B cell (primary cell): ENCODE measurements at regions not wholly inside any gene's neighbourhood (a gene's known extent, or its start where the extent isn't known, plus 50 kb on each side); places are given as distances from the start of the nearest gene placed in this dataset.

Experiments
- ATAC-seq: fragments of 200-7000 bp; cut with Tn5 transposase; one replicate; pipeline ENCODE4 v1.10.0; 2021; ENCODE audit warnings: low read depth, mild to moderate bottlenecking, moderate number of reproducible peaks, moderate library complexity
- CTCF ChIA-PET: fragments of 350-600 bp; sonication (Branson Sonifier 250); formaldehyde crosslinking; loops from one replicate; lab custom pipeline; 2021; ENCODE audit warnings: antibody characterized with exemption, inconsistent platforms; lab: Charles Lee
- POLR2A ChIA-PET: fragments of 350-600 bp; sonication (Branson Sonifier 250); formaldehyde crosslinking; loops from one replicate; lab custom pipeline; 2021; ENCODE audit warnings: antibody characterized with exemption; lab: Charles Lee
- DNase-seq: peaks from one replicate; pipeline ENCODE4 v3.0.0; 2013
- H2AFZ ChIP-seq: 2 replicates; pipeline ENCODE4 v1.6.1; 2012; ENCODE audit warnings: mild to moderate bottlenecking, low read depth, low read length; ENCODE audit not compliant: insufficient read depth, poor library complexity, severe bottlenecking
- H3K27ac ChIP-seq, 2 donors: 1 replicate in 1 of 2; 2 replicates in 1 of 2; pipeline ENCODE4 v1.5.1; 2012 to 2013; ENCODE audit warnings: low read length in 2 of 2, mild to moderate bottlenecking in 2 of 2, moderate library complexity in 1 of 2
- H3K27me3 ChIP-seq, 4 experiments: fragments of 200-600 bp in 1 of 4; sonication (generic) in 1 of 4; replicated peaks in 1 of 4; 1 replicate in 2 of 4; 2 replicates in 2 of 4; pipeline versions ENCODE4 v1.6.1 to v1.7.0; 2013 to 2016; ENCODE audit warnings: low read length in 3 of 4, mild to moderate bottlenecking in 2 of 4, mixed read lengths in 1 of 4, moderate library complexity in 1 of 4; ENCODE audit not compliant: insufficient read depth in 4 of 4, control insufficient read depth in 3 of 4; ENCODE audit errors: control extremely low read depth in 1 of 4
- H3K36me3 ChIP-seq, 2 experiments: replicated peaks in 1 of 2; 1 replicate in 1 of 2; 2 replicates in 1 of 2; pipeline versions ENCODE4 v1.6.1 to v1.7.1; 2013; ENCODE audit warnings: low read length in 1 of 2; ENCODE audit not compliant: insufficient read depth in 2 of 2, control insufficient read depth in 1 of 2; ENCODE audit errors: control extremely low read depth in 1 of 2, extremely low read depth in 1 of 2
- H3K4me1 ChIP-seq, 2 donors: fragments of 200-600 bp in 1 of 2; sonication (generic) in 1 of 2; 1 replicate in 1 of 2; 2 replicates in 1 of 2; pipeline versions ENCODE4 v1.5.1 to v1.6.1; 2013 to 2017; ENCODE audit warnings: low read length in 2 of 2; ENCODE audit not compliant: control insufficient read depth in 2 of 2, insufficient read depth in 2 of 2
- H3K4me2 ChIP-seq: replicated peaks from 2 replicates; pipeline ENCODE3; 2012; ENCODE audit warnings: mild to moderate bottlenecking, low read depth, low read length; ENCODE audit not compliant: poor library complexity, severe bottlenecking
- H3K4me3 ChIP-seq, 5 experiments: fragments of 200-600 bp in 1 of 5; sonication (generic) in 1 of 5; 1 replicate in 3 of 5; 2 replicates in 2 of 5; pipeline versions ENCODE4 v1.5.1 to v1.7.0; 2011 to 2016; ENCODE audit warnings: low read length in 4 of 5, mild to moderate bottlenecking in 4 of 5, low read depth in 2 of 5, control low read depth in 1 of 5, moderate library complexity in 1 of 5; ENCODE audit not compliant: insufficient read depth in 1 of 5; ENCODE audit errors: control extremely low read depth in 1 of 5, extremely low read depth in 1 of 5
- H3K79me2 ChIP-seq: fragments of 200-600 bp; sonication (generic); one replicate; pipeline ENCODE4 v1.6.0; 2016; ENCODE audit warnings: low read length; ENCODE audit not compliant: control insufficient read depth, insufficient read depth
- H3K9ac ChIP-seq: fragments of 200-600 bp; sonication (generic); 2 replicates; pipeline ENCODE4 v1.6.1; 2017; ENCODE audit warnings: mild to moderate bottlenecking, low read length, moderate library complexity
- H3K9me3 ChIP-seq, 3 donors: one replicate each; pipeline versions ENCODE4 v1.6.1 to v1.7.1; 2013; ENCODE audit warnings: low read length in 2 of 3; ENCODE audit not compliant: control insufficient read depth in 2 of 3, insufficient read depth in 1 of 3; ENCODE audit errors: control extremely low read depth in 1 of 3
- H4K20me1 ChIP-seq: 2 replicates; pipeline ENCODE4 v1.6.0; 2012; ENCODE audit warnings: mild to moderate bottlenecking, low read length; ENCODE audit not compliant: insufficient read depth, control insufficient read depth, poor library complexity, severe bottlenecking
- H3K27ac Mint-ChIP-seq: one replicate; pipeline ENCODE4 v1.8.0; 2021; ENCODE audit warnings: mixed read lengths
- H3K27me3 Mint-ChIP-seq: one replicate; pipeline ENCODE4 v1.8.0; 2021; ENCODE audit warnings: mixed read lengths
- H3K4me1 Mint-ChIP-seq: one replicate; pipeline ENCODE4 v1.8.0; 2021; ENCODE audit warnings: mixed read lengths
- H3K4me3 Mint-ChIP-seq: one replicate; pipeline ENCODE4 v1.8.0; 2021; ENCODE audit warnings: mixed read lengths
- H3K9me3 Mint-ChIP-seq: one replicate; pipeline ENCODE4 v1.8.0; 2022; ENCODE audit warnings: mixed read lengths; ENCODE audit not compliant: insufficient read depth
- EZH2 ChIP-seq: IDR thresholded peaks from 2 replicates; pipeline ENCODE4 v1.6.1; 2012; ENCODE audit warnings: borderline replicate concordance, low read depth, mild to moderate bottlenecking, moderate library complexity, low read length; ENCODE audit not compliant: insufficient read depth, poor library complexity, severe bottlenecking
- intact Hi-C: fragments of 100-400 bp; cut with micrococcal nuclease; formaldehyde crosslinking; loops from one replicate; pipeline ENCODE4 v1.10.0; 2022
- TF ChIP-seq, protein P1 (sequence below): fragments of 200-600 bp; IDR thresholded peaks from one replicate; pipeline ENCODE4 v1.8.0; 2022; ENCODE audit warnings: antibody characterized with exemption, mild to moderate bottlenecking

DNA sequence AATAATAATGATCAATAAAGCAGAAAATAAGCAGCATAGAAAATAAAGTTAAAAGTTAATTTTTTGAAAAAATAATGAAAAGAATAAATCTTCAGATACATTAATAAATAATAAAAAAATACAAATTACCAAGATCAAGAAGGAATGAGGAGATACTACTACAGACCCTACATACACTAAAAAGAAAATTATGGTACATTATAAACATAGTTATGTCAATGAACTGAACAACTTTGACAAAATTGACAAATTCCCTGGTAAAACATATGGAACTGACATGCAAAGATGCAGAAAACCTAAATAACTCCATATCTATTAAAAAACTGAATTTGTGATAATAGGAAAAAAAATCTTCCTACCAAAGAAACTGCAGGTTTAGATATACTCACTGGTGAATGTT, 456.7 kb downstream of the PMP22 start:
- no peak overlapping the region for H3K27ac ChIP-seq
- H3K27ac Mint-ChIP-seq: no peak overlapping the region
- no peak overlapping the region for H3K9ac ChIP-seq
- peaks cover 9% of the 10 kb centered on the region for H3K27me3 Mint-ChIP-seq
- ATAC-seq (no peak), DNase-seq (no peak)
- H3K4me2 ChIP-seq: no peak overlapping the region
- no peak overlapping the region for H3K4me3 ChIP-seq
- no peaks in the 10 kb centered on the region for H3K79me2 ChIP-seq
- ChIA-PET POLR2A (no interaction called here), CTCF (no interaction called here)
- no peaks in the 10 kb centered on the region for H4K20me1 ChIP-seq
- H2AFZ ChIP-seq: no peak overlapping the region
- no peak overlapping the region for H3K4me3 Mint-ChIP-seq
- peaks cover 4% of the 10 kb centered on the region for H3K9me3 Mint-ChIP-seq
- TF ChIP-seq, protein P1, sequence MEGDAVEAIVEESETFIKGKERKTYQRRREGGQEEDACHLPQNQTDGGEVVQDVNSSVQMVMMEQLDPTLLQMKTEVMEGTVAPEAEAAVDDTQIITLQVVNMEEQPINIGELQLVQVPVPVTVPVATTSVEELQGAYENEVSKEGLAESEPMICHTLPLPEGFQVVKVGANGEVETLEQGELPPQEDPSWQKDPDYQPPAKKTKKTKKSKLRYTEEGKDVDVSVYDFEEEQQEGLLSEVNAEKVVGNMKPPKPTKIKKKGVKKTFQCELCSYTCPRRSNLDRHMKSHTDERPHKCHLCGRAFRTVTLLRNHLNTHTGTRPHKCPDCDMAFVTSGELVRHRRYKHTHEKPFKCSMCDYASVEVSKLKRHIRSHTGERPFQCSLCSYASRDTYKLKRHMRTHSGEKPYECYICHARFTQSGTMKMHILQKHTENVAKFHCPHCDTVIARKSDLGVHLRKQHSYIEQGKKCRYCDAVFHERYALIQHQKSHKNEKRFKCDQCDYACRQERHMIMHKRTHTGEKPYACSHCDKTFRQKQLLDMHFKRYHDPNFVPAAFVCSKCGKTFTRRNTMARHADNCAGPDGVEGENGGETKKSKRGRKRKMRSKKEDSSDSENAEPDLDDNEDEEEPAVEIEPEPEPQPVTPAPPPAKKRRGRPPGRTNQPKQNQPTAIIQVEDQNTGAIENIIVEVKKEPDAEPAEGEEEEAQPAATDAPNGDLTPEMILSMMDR: no peak
- TF ChIP-seq EZH2: no peak
- H3K36me3 ChIP-seq: no peaks in the 10 kb centered on the region
- intact Hi-C loops: no loop called here
- H3K27me3 ChIP-seq: no peaks in the 10 kb centered on the region
- H3K4me1 ChIP-seq: no peaks in the 10 kb centered on the region
- peaks cover 0 to 5% (median 2%) of the 10 kb centered on the region in 3 donors for H3K9me3 ChIP-seq
- H3K4me1 Mint-ChIP-seq: no peaks in the 10 kb centered on the region

DNA sequence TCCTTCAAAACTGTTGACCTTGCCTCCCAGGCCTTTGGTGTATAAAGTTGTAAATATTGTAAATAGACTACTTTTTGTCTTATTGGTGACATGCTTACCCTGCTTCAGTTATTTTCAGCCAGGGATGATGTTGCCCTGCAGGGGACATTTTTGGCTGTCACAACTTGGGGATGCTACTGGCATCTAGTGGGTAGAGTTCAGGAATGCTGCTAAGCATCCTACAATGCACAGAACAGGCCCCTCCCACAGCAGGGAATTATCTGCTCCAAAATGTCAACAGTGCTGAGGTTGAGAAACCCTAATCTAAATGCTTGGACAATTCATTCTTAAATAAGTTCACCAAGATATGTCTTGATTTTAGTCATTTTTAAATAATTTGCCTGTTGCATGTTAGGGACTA, 459.8 kb downstream of the PMP22 start:
- H3K9me3 Mint-ChIP-seq: peaks cover 4% of the 10 kb centered on the region
- Histone ChIP-seq H3K9ac (no peak overlapping the region), H4K20me1 (no peaks in the 10 kb centered on the region), H2AFZ (no peak overlapping the region), H3K4me3 (no peak overlapping the region), H3K9me3 (peaks cover 0 to 5% (median 2%) of the 10 kb centered on the region in 3 donors), H3K27ac (no peak overlapping the region), H3K4me2 (no peak overlapping the region), H3K79me2 (no peaks in the 10 kb centered on the region), H3K36me3 (no peaks in the 10 kb centered on the region), H3K27me3 (no peaks in the 10 kb centered on the region), H3K4me1 (no peaks in the 10 kb centered on the region)
- ATAC-seq (no peak), DNase-seq (no peak)
- intact Hi-C loops: no loop called here
- POLR2A ChIA-PET: no interaction called here
- TF ChIP-seq, protein P1: no peak
- no peak for TF ChIP-seq EZH2
- no peak overlapping the region for H3K27ac Mint-ChIP-seq
- peaks cover 6% of the 10 kb centered on the region for H3K27me3 Mint-ChIP-seq
- H3K4me1 Mint-ChIP-seq: no peaks in the 10 kb centered on the region
- H3K4me3 Mint-ChIP-seq: no peak overlapping the region
- CTCF ChIA-PET: no interaction called here
